T-helper 17 cell (primary cell): ENCODE measurements at regions not wholly inside any gene's neighbourhood (a gene's known extent, or its start where the extent isn't known, plus 50 kb on each side); places are given as distances from the start of the nearest gene placed in this dataset.

ENCODE experiments used
- ATAC-seq: fragments of 150-1000 bp; cut with Tn5 transposase; 2 replicates; pipeline ENCODE4 v1.10.0; 2021; ENCODE audit warnings: mild to moderate bottlenecking, moderate library complexity
- DNase-seq, 3 donors: peaks; one replicate each; pipeline versions ENCODE4 v3.0.0 to v3.0.0-alpha.2; 2020 to 2021
- H3K9me3 ChIP-seq: one replicate; pipeline ENCODE4 v1.7.0; 2013; ENCODE audit warnings: low read length, mild to moderate bottlenecking; ENCODE audit not compliant: control insufficient read depth, poor library complexity, severe bottlenecking
- H3K27ac Mint-ChIP-seq: one replicate; pipeline ENCODE4 v1.8.0; 2022; ENCODE audit warnings: mild to moderate bottlenecking, moderate library complexity, mixed read lengths
- H3K27me3 Mint-ChIP-seq: one replicate; pipeline ENCODE4 v1.8.0; 2022; ENCODE audit warnings: mixed read lengths
- H3K36me3 Mint-ChIP-seq: one replicate; pipeline ENCODE4 v1.8.0; 2022; ENCODE audit warnings: low read depth, mixed read lengths
- H3K4me1 Mint-ChIP-seq: one replicate; pipeline ENCODE4 v1.8.0; 2022; ENCODE audit warnings: mild to moderate bottlenecking, mixed read lengths
- H3K4me3 Mint-ChIP-seq: one replicate; pipeline ENCODE4 v1.8.0; 2022; ENCODE audit warnings: mild to moderate bottlenecking, moderate library complexity, mixed read lengths

- Mint-ChIP-seq H3K27ac (no peak overlapping the region), H3K27me3 (peaks cover 5% of the 10 kb centered on the region), H3K4me3 (no peak overlapping the region), H3K36me3 (peaks cover 3% of the 10 kb centered on the region), H3K4me1 (no peaks in the 10 kb centered on the region)
- no peaks in the 10 kb centered on the region for H3K9me3 ChIP-seq
- DNase-seq (no peak), ATAC-seq (no peak)
Observed at GRCh38 chr18:22082408-22082807, 87.0 kb upstream of the GATA6 start.

DNA sequence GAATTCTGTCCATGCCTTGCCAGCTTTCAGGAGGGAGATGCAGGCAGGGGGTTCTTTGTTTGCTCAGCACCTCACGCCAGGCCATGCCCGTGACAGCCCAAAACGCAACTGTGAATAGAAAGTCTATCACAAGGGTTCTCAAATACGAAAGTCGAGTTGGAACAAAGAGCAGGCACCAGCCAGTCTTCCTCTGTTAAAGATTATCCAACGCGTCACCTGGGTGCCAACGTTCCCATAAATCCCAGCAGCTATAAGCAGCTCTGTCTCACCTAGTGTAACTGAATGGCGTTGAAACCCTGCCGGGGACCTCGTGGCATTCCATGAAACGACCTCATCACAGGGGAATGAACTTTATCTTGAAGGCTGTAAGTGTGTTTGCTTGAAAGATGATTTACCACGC, 84.8 kb upstream of the GATA6 start:
- Mint-ChIP-seq H3K36me3 (peaks cover 3% of the 10 kb centered on the region), H3K27me3 (peaks cover 5% of the 10 kb centered on the region), H3K4me1 (no peaks in the 10 kb centered on the region), H3K4me3 (no peak overlapping the region), H3K27ac (no peak overlapping the region)
- ATAC-seq (no peak), DNase-seq (no peak)
- H3K9me3 ChIP-seq = no peaks in the 10 kb centered on the region

- H3K4me1 Mint-ChIP-seq = no peaks in the 10 kb centered on the region
- no peak overlapping the region for H3K4me3 Mint-ChIP-seq
- no peak for ATAC-seq
- DNase-seq = no peak
- peaks cover 3% of the 10 kb centered on the region for H3K36me3 Mint-ChIP-seq
- no peaks in the 10 kb centered on the region for H3K9me3 ChIP-seq
- H3K27me3 Mint-ChIP-seq = peaks cover 3% of the 10 kb centered on the region
- no peak overlapping the region for H3K27ac Mint-ChIP-seq
Observed at GRCh38 chr18:22086973-22087372, 82.4 kb upstream of the GATA6 start.

DNA sequence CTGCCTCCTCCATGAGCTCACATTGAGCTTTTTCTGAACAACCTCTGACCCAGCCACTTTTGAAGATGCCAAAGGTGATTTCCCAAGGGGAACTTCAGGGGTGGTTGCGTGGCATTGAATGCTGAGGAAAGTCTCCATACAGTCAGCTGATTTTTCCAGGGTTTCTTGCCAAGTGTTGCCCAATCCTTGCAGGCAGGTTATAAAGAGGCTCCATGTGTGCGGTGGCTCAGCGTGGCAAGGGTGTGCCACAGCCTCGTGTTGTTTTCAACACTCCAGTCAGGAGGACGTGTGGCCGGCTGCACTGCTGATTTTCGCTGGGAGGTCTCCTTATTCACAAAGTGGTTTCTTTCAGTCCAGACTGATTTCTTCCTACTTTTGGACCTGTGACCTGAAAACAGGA, 81.4 kb upstream of the GATA6 start:
- no peak overlapping the region for H3K27ac Mint-ChIP-seq
- ATAC-seq = no peak
- H3K27me3 Mint-ChIP-seq = no peaks in the 10 kb centered on the region

GRCh38 chr18:22088996-22089640, 80.3 kb upstream of the GATA6 start:
- H3K9me3 ChIP-seq = no peaks in the 10 kb centered on the region
- Mint-ChIP-seq H3K27me3 (peaks cover 5% of the 10 kb centered on the region), H3K27ac (no peak overlapping the region), H3K36me3 (peaks cover 3% of the 10 kb centered on the region), H3K4me1 (no peaks in the 10 kb centered on the region), H3K4me3 (no peak overlapping the region)
- DNase-seq (no peak), ATAC-seq (no peak)

More for the DNA sequence above, 81.4 kb upstream of the GATA6 start:
- Mint-ChIP-seq H3K4me3 (no peak overlapping the region), H3K4me1 (no peaks in the 10 kb centered on the region), H3K36me3 (peaks cover 3% of the 10 kb centered on the region)
- DNase-seq = no peak
- no peaks in the 10 kb centered on the region for H3K9me3 ChIP-seq

DNA sequence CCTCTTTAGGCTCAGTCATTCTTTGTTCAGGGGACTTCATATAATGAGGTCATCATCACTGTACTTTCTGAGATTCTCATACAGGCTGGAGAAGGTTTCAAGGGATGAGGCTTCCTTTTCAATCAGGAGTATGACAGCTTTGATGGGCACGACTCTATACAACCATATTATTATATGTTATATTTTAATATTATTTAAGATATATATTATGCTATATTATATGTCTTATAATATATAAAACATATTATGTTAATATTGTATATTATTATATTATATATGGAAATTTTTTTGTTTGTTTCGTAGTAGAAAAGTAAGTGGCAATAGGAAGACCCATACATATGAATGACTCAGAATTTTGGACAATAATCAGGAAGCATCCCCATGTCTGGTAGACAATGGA, 78.0 kb upstream of the GATA6 start:
- Mint-ChIP-seq H3K27me3 (peaks cover 10% of the 10 kb centered on the region), H3K27ac (no peak overlapping the region), H3K4me3 (no peak overlapping the region), H3K4me1 (no peaks in the 10 kb centered on the region), H3K36me3 (no peaks in the 10 kb centered on the region)
- DNase-seq (no peak), ATAC-seq (no peak)
- H3K9me3 ChIP-seq = no peaks in the 10 kb centered on the region

DNA sequence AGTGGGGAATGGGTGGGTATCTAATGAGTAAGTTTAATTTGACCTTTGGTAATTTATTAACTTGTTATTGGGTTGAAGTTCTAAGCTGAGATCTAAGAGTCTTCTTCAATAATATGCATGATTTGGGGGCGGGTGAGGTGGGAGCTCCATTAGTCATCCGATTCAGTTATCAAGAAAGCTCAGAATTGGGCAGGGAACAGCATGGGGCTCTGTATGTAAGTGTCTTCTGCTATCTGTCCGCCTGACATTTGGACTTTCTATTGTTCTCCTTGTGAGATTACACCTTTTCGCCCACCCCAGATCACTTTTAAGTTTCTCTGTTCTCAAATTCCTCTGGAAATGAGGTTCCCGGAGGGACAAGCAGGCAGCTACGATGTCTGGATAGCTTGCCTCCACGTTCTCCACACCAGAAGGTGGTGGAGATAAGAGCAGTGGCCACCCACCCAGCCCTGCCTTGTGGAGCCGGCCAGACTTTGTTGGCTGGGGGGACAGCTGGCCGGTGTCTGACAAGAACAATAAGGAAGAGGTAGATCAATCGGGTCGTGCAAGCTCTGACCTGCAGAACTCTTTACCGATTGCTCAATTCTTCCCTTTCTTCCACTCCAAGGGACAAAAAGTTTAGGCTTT, 75.5 kb upstream of the GATA6 start:
- H3K4me3 Mint-ChIP-seq = no peak overlapping the region
- H3K27ac Mint-ChIP-seq = no peak overlapping the region
- DNase-seq (no peak), ATAC-seq (no peak)
- H3K4me1 Mint-ChIP-seq = no peaks in the 10 kb centered on the region
- peaks cover 10% of the 10 kb centered on the region for H3K27me3 Mint-ChIP-seq
- no peaks in the 10 kb centered on the region for H3K9me3 ChIP-seq
- no peaks in the 10 kb centered on the region for H3K36me3 Mint-ChIP-seq

GRCh38 chr18:22094358-22094734, 75.0 kb upstream of the GATA6 start:
- ATAC-seq (no peak), DNase-seq (no peak)
- Mint-ChIP-seq H3K4me3 (no peak overlapping the region), H3K36me3 (no peaks in the 10 kb centered on the region), H3K27me3 (peaks cover 10% of the 10 kb centered on the region), H3K4me1 (no peaks in the 10 kb centered on the region), H3K27ac (no peak overlapping the region)
- H3K9me3 ChIP-seq = no peaks in the 10 kb centered on the region

DNA sequence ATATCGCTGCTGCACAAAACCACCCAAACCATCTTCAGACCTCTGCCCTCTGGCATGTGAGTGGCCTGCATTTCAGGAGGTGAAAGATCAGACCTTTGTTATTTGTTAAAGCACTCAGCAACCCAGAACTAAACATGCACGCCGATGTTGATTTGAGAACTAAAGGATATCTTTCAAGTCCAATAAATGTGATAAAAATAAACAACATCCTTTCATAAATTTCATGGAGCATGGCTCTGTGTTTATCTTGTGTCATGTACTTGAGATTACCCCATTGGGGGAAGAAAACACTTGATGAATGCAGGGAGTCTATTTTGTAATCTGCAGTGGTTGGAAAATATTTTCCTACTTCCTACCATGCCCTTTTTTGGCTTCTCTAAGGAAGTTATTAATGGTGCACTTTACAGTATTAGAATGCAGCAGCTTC, 70.8 kb upstream of the GATA6 start:
- no peak for DNase-seq
- Mint-ChIP-seq H3K4me3 (no peak overlapping the region), H3K27me3 (peaks cover 10% of the 10 kb centered on the region), H3K4me1 (no peaks in the 10 kb centered on the region), H3K36me3 (no peaks in the 10 kb centered on the region), H3K27ac (no peak overlapping the region)
- H3K9me3 ChIP-seq = peaks cover 2% of the 10 kb centered on the region
- no peak for ATAC-seq

- ATAC-seq (no peak), DNase-seq (no peak)
- Mint-ChIP-seq H3K36me3 (no peaks in the 10 kb centered on the region), H3K27ac (no peak overlapping the region), H3K4me3 (no peak overlapping the region), H3K4me1 (no peaks in the 10 kb centered on the region), H3K27me3 (no peaks in the 10 kb centered on the region)
- H3K9me3 ChIP-seq = peaks cover 2% of the 10 kb centered on the region
Observed at GRCh38 chr18:22099925-22100324, 69.5 kb upstream of the GATA6 start.

- no peak overlapping the region for H3K4me3 Mint-ChIP-seq
Observed at GRCh38 chr18:22101731-22102130, 67.7 kb upstream of the GATA6 start.

DNA sequence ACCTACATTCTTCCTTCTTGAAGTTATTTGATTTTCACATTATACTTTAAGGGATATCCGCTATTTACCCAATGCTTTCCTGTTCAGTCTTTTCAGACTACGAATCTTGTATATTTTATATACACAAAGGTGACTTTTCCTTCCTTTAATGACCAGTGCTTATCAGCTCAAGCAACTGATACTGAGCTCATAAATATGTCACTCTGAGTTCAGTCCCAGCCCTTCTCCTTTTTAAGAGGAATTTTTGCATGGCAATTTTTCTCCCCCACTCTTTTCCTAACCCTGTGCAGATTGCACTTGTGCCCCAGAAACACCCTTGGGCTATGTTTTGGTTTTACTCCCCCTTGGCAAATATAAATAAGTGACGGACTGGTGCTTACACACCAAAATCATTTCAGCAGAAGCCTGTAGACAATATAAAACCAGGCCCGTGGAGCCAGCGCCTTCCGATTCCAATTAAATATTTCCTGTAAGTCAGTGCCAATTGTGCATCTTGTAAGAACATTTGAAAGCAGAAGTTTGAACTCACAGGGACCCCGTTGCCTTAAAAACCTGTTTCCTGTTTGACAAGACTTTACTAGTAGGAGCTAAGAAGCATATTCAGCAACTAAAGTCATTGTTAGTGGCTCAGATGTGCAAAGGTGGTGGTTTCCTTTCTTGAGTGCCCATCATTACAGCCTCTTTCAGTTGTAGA, 66.3 kb upstream of the GATA6 start:
- DNase-seq (no peak), ATAC-seq (no peak)
- Mint-ChIP-seq H3K4me3 (no peak overlapping the region), H3K27ac (no peak overlapping the region), H3K27me3 (no peaks in the 10 kb centered on the region), H3K36me3 (peaks cover 3% of the 10 kb centered on the region), H3K4me1 (no peaks in the 10 kb centered on the region)
- H3K9me3 ChIP-seq = peaks cover 2% of the 10 kb centered on the region

More at GRCh38 chr18:22101731-22102130, 67.7 kb upstream of the GATA6 start:
- no peak for ATAC-seq
- H3K9me3 ChIP-seq = peaks cover 2% of the 10 kb centered on the region
- no peaks in the 10 kb centered on the region for H3K4me1 Mint-ChIP-seq
- peaks cover 3% of the 10 kb centered on the region for H3K36me3 Mint-ChIP-seq
- no peaks in the 10 kb centered on the region for H3K27me3 Mint-ChIP-seq
- no peak for DNase-seq
- no peak overlapping the region for H3K27ac Mint-ChIP-seq

GRCh38 chr18:22103647-22104031, 65.8 kb upstream of the GATA6 start:
- no peak overlapping the region for H3K27ac Mint-ChIP-seq
- peaks cover 3% of the 10 kb centered on the region for H3K36me3 Mint-ChIP-seq
- H3K4me1 Mint-ChIP-seq = no peaks in the 10 kb centered on the region
- DNase-seq (no peak), ATAC-seq (no peak)
- no peaks in the 10 kb centered on the region for H3K27me3 Mint-ChIP-seq
- H3K4me3 Mint-ChIP-seq = no peak overlapping the region
- H3K9me3 ChIP-seq = peaks cover 2% of the 10 kb centered on the region
